Caki2 (cell line): ENCODE measurements at regions not wholly inside any gene's neighbourhood (a gene's known extent, or its start where the extent isn't known, plus 50 kb on each side); places are given as distances from the start of the nearest gene placed in this dataset.
A peak's percentile ranks its signal among the peaks of the same experiment; 100 is the strongest.
"Not testable (repeated sequence)": the region's sequence is repeated elsewhere in the genome, so short reads cannot be mapped to it uniquely, and the experiment has no call there.

Experiments
- DNase-seq: peaks from one replicate; pipeline ENCODE4 v3.0.0-alpha.2; 2015; ENCODE audit warnings: low read depth
- in situ Hi-C: cut with HindIII; loops from 2 replicates; pipeline ENCODE4 v1.10.0; 2016; ENCODE audit warnings: low sequenced_read_pairs, low pct_unique_long_range_greater_than_20kb, mixed read lengths

- no peak for DNase-seq
- in situ Hi-C loops = no loop called here
Observed at GRCh38 chr19:37303591-37304171, 67.2 kb upstream of the ZNF527 start.

DNA sequence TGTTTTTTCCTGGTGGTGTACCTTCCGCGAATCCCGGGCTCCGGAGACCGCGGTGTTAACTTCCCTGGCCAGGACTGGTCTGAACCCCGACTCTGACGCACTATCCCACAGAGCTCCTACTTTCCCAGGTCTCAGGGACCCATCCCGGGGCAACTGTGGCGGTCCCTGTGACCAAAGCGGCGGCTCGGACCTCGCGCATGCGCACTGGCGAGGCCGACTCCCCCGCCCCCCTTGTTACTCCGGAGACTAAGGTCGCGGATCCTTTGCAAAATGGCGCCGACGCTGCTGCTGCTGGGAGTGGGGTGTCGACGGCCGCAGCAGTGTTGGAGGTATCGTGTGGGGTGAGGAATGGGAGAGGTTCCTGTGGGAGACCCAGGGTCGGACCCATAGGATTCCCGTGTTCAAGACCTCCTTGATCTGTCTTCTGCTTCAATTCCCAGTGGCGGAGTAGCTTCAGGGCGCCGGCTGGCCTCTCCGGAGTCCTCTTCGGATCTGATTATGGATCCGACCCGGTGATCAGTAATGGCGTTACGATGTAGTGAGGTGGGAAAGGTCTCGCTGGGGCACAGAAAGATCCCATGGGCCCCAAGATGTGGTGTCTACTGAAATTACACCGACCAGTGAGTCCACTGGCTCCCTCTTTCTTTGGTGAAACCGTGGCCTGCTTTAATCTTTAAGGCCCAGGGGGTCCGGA lies 66.6 kb upstream of the ZNF527 start:
- no peak for DNase-seq
- in situ Hi-C loops = no loop called here

GRCh38 chr19:37304884-37305255 lies 66.0 kb upstream of the ZNF527 start:
- in situ Hi-C loops = no loop called here
- DNase-seq = no peak

DNA sequence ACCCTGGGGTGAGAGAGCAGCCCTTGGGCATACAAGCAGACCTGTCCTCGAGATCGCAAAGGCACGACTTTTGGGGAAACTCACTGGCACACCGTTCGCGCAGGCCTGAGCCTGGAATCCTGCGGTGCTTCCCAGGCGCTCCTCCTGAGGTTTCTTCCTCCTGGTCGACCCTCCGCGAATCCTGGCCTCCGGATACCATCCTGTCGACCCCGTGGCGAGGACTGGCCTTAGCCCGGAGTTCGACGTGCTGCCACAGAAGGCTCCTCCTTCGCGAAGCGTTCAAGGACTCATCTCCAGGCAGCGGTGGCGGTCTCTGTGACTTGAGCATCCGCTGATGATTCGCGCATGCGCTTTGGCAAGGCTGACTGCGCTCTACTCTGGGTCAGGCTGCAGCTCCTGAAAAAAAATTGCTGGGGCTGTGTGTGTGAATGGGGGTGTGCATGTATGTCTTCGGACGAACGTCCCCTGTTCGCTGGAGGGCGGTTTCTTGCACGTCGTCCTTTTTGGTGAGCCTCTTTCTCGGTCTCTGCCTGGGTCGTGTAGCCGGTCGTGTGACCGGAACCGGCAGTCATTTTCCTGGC lies 64.4 kb upstream of the ZNF527 start:
- in situ Hi-C loops = no loop called here
- DNase-seq = no peak

- in situ Hi-C loops = no loop called here
- no peak for DNase-seq
Observed at GRCh38 chr19:37309834-37310575, 60.9 kb upstream of the ZNF527 start.

- not testable (repeated sequence) for DNase-seq
Observed at GRCh38 chr19:37312531-37313334, 58.2 kb upstream of the ZNF527 start.

DNA sequence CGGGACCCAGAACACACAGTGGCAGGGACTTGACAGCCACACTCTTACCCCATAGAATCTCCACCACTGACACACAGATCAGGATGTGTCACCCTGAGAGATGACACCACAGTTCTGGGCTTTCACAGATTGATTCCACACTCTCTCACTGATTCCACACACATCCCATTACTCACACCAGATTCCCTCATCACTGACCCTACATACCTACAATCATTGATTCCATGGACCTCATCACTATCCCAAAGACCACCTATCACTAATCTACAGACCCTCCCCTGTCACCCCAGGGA lies 57.6 kb upstream of the ZNF527 start:
- in situ Hi-C loops = no loop called here
- DNase-seq = no peak

More at GRCh38 chr19:37312531-37313334, 58.2 kb upstream of the ZNF527 start:
- in situ Hi-C loops = not testable (repeated sequence)

DNA sequence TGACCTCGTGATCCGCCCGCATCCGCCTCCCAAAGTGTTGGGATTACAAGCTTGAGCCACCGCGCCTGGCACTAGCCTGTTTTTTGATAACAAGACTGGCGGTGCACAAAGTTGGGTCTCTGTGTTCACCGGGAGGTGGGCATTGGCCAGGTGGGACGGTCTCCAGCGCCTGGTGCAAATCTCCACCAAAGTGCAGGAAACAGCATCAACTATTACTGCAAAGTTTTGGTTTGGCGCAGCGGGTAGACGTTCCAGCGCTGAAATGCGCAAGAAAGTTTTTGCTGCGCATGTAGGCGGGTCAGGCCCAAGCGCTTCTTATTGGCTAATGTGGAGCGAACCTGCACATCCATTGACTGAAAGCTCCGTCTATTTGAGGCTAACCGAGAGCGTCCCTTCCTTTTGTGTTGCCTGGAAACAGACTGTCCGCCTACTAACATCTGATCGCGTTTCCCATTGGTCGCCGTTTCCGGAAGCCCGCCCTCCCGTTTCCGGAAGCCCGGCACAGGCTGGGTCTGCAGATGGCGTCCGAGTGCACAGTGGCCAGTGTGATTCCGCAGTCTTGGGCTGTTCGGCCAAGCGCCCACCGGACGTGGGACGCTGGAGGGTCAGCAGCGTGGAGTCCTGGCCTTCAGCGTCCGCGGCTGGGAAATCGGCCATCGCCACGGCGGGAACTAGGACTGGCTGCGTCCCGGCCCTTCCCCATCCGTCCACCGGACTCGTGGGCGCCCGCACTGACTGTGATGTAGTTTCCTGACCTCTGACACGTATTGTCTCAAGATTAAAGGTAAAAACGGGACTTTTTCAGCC lies 53.3 kb upstream of the ZNF527 start:
- in situ Hi-C loops = no loop called here
- peak; percentile 99 for DNase-seq

- in situ Hi-C loops, DNase-seq: not testable (repeated sequence)
Observed at GRCh38 chr19:37320988-37321387, 49.9 kb upstream of the ZNF527 start.
